Skeletal muscle tissue (tissue), 3 donors: ENCODE measurements at regions not wholly inside any gene's neighbourhood (a gene's known extent, or its start where the extent isn't known, plus 50 kb on each side); places are given as distances from the start of the nearest gene placed in this dataset.

Experiments used
- H3K27ac ChIP-seq: one replicate; pipeline ENCODE4 v1.7.0; 2013; ENCODE audit warnings: mild to moderate bottlenecking, low read depth, low read length, inconsistent platforms
- H3K27me3 ChIP-seq, 3 donors: one replicate each; pipeline ENCODE4 v1.7.0; 2013; ENCODE audit warnings: low read length in 3 of 3; ENCODE audit not compliant: control insufficient read depth in 3 of 3, insufficient read depth in 3 of 3
- H3K36me3 ChIP-seq, 3 donors: one replicate each; pipeline ENCODE4 v1.7.0; 2013; ENCODE audit warnings: low read length in 3 of 3; ENCODE audit not compliant: control insufficient read depth in 3 of 3, insufficient read depth in 3 of 3
- H3K4me1 ChIP-seq, 3 donors: one replicate each; pipeline ENCODE4 v1.7.0; 2013; ENCODE audit warnings: low read length in 3 of 3, mild to moderate bottlenecking in 3 of 3; ENCODE audit not compliant: control insufficient read depth in 3 of 3, insufficient read depth in 3 of 3
- H3K4me3 ChIP-seq, 3 donors: one replicate each; pipeline ENCODE4 v1.7.0; 2013; ENCODE audit warnings: low read length in 3 of 3
- H3K9ac ChIP-seq, 3 donors: one replicate each; pipeline ENCODE4 v1.7.0; 2013; ENCODE audit warnings: low read length in 3 of 3, mild to moderate bottlenecking in 3 of 3, moderate library complexity in 2 of 3, low read depth in 1 of 3
- H3K9me3 ChIP-seq, 3 donors: one replicate each; pipeline ENCODE4 v1.7.0; 2013; ENCODE audit warnings: low read length in 3 of 3; ENCODE audit not compliant: control insufficient read depth in 3 of 3
- donor health status: Osteomylitis.

DNA sequence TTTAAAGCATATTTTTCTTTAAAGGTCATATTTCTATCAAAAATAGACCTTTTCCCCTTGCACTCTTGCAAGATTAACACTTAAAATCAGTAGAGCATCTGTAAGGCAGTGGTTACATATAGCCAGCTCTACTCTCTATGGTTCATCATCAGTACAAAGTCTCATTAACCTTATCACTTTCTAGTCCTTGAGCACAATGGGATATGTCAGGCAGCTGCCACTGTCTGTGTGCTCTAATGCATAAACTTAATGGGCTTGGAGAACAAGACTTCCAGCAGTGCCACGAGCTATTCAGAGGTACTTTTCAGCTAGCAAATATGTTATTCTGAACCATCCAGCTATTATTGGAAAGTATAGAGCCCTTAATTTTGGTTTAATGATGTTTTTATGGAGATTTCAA is 393.7 kb downstream of the GASK1B start:
- Histone ChIP-seq H3K4me3 (no peak overlapping the region), H3K4me1 (no peaks in the 10 kb centered on the region), H3K27ac (no peak overlapping the region), H3K36me3 (no peaks in the 10 kb centered on the region), H3K9me3 (no peaks in the 10 kb centered on the region), H3K27me3 (no peaks in the 10 kb centered on the region), H3K9ac (no peak overlapping the region)

DNA sequence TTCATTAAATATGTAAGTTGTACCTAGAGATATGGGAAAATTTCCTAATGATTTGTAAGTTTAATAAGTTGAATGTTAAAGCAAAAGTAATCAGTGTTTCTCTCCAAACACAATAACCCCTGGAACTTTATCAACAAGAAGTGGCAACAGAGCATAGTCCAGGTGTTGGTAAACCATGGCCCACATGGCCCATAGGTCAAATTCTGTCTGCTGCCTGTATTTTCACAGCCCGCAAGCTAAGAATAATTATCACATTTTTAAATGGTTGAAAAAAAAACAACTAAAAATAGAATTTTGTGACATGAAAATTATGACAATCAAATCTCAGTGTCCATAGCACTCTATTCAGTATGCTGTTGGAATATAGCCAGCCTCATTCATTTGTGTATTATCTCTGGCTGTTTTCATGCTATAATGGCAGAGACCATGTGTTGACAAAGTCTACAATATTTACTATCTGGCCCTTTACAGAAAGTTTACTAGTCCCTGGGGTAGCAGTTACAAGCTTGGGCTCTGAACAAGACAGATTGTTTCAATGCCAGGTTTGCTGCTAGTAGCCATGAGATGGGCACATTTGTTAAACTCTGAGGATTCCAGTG is 395.8 kb downstream of the GASK1B start:
- Histone ChIP-seq H3K9me3 (no peaks in the 10 kb centered on the region), H3K4me3 (no peak overlapping the region), H3K4me1 (no peaks in the 10 kb centered on the region), H3K36me3 (no peaks in the 10 kb centered on the region), H3K27ac (no peak overlapping the region), H3K9ac (no peak overlapping the region), H3K27me3 (no peaks in the 10 kb centered on the region)

DNA sequence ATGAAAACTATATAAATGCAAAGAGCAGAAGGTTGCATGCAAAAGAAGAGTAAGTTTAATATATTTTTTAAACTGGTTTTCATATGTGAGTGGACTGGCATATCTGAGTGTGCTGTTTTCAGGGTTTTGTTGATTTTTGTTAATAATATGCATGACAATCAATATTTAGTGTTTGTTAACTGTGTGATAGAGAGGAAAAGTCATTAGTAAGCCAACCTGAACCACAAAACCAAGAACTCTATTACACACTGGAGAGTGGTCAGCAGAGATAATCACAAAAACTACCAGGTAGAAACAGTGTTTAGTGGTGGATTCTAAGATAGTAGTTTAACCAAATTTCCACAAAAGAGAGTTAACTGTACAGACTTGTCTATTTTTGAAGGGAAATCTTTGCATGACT is 396.9 kb downstream of the GASK1B start:
- no peak overlapping the region for H3K9ac ChIP-seq
- no peaks in the 10 kb centered on the region for H3K9me3 ChIP-seq
- no peak overlapping the region for H3K27ac ChIP-seq
- no peaks in the 10 kb centered on the region for H3K27me3 ChIP-seq
- no peaks in the 10 kb centered on the region for H3K36me3 ChIP-seq
- H3K4me1 ChIP-seq: no peaks in the 10 kb centered on the region
- H3K4me3 ChIP-seq: no peak overlapping the region

DNA sequence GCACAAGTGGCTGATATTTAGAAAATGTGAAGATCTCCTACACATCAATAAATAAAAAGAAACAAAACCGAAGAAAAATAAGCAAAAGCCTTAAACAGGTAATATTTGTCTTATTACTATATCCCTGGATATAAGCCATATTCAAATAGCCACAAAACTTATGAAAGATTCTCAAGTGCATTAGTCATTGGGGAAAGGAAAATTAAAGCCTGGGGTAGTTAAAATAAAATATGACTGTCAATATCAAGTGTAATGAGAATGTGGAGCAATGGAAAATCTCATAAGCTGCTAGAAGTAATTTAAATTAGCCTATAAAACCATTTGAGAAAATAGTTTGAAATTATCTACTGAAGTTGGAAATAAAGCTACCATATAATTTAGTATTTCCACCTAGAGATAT is 399.9 kb downstream of the GASK1B start:
- Histone ChIP-seq H3K36me3 (no peaks in the 10 kb centered on the region), H3K9me3 (no peaks in the 10 kb centered on the region), H3K4me3 (no peak overlapping the region)

DNA sequence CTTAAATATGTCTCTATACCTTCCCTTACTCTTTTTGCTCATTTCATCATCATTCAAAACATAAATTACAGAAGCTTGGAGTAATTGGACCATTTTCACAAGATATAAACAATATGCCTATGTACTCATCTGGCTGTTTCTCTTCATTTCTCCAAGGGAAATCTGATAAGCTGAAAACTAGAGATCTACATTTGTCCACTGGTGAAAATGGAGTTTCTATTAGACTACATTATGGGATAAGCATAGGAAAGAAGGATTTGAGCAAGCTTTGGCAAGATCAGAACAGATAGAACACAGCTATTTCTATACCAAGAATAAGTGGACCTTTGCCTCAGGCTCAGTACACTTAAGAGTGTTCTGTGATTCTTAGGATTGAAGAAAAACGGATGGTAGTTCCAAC is 404.4 kb downstream of the GASK1B start:
- Histone ChIP-seq H3K27ac (no peak overlapping the region), H3K4me1 (no peaks in the 10 kb centered on the region), H3K9me3 (no peaks in the 10 kb centered on the region), H3K36me3 (no peaks in the 10 kb centered on the region), H3K9ac (no peak overlapping the region), H3K27me3 (no peaks in the 10 kb centered on the region), H3K4me3 (no peak overlapping the region)

More for the DNA sequence above, 399.9 kb downstream of the GASK1B start:
- H3K27ac ChIP-seq: no peak overlapping the region
- H3K4me1 ChIP-seq: no peaks in the 10 kb centered on the region
- no peak overlapping the region for H3K9ac ChIP-seq
- H3K27me3 ChIP-seq: no peaks in the 10 kb centered on the region

DNA sequence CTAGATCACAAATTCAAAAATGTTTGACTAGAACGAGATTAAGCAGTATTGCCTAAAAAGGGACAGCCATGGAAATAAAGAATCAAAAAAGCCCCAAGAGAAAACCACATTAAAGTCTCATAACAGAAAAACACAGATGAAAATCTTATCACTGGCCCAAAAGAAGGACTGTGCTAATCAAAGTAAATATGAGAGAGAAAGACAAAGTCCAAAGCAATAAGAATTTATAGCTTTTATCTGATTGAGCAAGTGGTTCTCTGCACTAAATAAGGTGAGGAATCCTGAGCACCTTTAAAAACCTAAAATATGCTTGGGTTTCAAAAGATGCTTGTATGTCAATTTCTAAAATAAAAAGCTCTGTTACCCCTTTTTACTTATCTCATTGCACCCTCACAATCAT is 409.3 kb downstream of the GASK1B start:
- H3K9ac ChIP-seq: no peak overlapping the region
- H3K4me3 ChIP-seq: no peak overlapping the region
- no peaks in the 10 kb centered on the region for H3K9me3 ChIP-seq
- H3K36me3 ChIP-seq: no peaks in the 10 kb centered on the region
- no peaks in the 10 kb centered on the region for H3K4me1 ChIP-seq
- no peaks in the 10 kb centered on the region for H3K27me3 ChIP-seq
- H3K27ac ChIP-seq: no peak overlapping the region

DNA sequence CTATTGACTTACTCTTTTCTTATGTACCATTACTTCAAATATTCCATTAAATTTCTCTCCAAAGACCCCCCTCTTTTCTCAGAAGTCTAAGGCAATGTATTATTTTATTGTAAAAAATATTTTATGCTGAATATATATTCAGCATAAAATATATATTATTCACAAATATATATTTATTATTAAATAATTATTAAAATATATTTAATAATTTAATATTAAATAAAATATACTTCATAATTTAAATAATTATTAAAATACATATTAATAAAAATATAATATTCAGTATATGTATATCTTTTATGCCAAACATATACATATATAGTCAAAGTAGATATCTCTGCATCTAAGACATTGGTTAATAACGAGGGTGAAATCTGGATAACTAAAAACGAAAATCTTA is 418.4 kb downstream of the GASK1B start:
- H3K27me3 ChIP-seq: no peaks in the 10 kb centered on the region
- no peak overlapping the region for H3K4me3 ChIP-seq
- H3K36me3 ChIP-seq: no peaks in the 10 kb centered on the region
- H3K27ac ChIP-seq: no peak overlapping the region
- no peaks in the 10 kb centered on the region for H3K9me3 ChIP-seq
- no peaks in the 10 kb centered on the region for H3K4me1 ChIP-seq
- H3K9ac ChIP-seq: no peak overlapping the region

DNA sequence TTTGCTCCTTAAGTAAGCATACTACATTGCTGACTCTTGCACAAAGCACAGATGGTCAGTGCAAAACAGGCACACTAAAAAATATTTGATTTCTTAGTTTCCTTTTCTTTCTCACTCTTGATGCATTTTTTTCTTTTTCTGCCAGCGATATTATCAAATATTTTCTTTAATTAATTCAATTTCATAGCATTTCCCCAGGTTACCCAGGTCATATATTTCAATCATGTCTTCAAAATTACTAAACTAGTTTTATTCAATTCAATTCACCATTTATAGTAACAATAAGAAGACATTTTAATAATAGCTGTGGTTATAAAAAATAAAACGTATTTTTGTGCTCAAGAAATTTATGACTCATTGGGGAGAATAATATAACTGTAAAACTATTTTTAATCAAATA is 421.2 kb downstream of the GASK1B start:
- Histone ChIP-seq H3K27ac (no peak overlapping the region), H3K9ac (no peak overlapping the region), H3K36me3 (no peaks in the 10 kb centered on the region), H3K4me3 (no peak overlapping the region), H3K27me3 (no peaks in the 10 kb centered on the region), H3K4me1 (no peaks in the 10 kb centered on the region), H3K9me3 (no peaks in the 10 kb centered on the region)

DNA sequence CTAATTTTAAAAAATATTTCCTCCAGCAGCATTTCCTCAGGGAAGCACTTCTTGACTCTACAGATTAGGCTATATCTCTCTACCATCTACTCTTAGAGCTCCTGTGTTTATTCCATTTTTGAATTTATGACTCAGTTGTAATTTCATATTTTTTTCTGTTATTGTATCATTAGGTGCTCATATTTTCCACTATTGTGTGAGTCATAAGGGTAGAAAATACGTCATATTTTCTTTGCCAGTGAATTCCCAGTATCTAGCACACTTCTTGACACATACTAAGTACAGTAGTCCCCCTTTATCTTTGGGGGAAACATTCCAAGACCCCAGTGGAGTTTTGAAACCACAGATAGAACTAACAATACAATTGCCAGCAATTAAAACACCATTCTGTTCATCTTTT is 431.2 kb downstream of the GASK1B start:
- H3K9ac ChIP-seq: no peak overlapping the region
- H3K9me3 ChIP-seq: no peaks in the 10 kb centered on the region
- H3K27me3 ChIP-seq: no peaks in the 10 kb centered on the region
- no peaks in the 10 kb centered on the region for H3K36me3 ChIP-seq
- H3K4me3 ChIP-seq: no peak overlapping the region
- H3K4me1 ChIP-seq: no peaks in the 10 kb centered on the region
- H3K27ac ChIP-seq: no peak overlapping the region

DNA sequence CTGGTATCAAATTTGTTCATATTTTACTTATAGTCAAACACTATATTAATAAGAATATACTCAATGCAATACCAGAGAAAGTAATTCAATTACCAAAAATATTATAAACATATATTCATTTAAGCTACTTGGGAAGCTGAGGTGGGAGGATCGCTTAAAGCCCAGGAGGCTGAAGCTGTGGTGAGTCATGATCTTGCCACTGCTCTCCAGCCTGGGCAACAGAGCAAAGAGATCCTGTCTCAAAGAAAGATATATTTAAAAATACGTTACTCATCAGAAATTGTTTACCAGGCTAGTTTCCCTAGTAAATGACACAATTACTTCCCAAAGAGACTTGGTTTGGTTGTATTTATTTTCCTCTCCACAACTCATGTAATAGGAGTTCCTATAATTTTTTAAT is 433.6 kb downstream of the GASK1B start:
- Histone ChIP-seq H3K9me3 (no peaks in the 10 kb centered on the region), H3K9ac (no peak overlapping the region), H3K27ac (no peak overlapping the region), H3K27me3 (no peaks in the 10 kb centered on the region), H3K4me3 (no peak overlapping the region), H3K36me3 (no peaks in the 10 kb centered on the region), H3K4me1 (no peaks in the 10 kb centered on the region)

DNA sequence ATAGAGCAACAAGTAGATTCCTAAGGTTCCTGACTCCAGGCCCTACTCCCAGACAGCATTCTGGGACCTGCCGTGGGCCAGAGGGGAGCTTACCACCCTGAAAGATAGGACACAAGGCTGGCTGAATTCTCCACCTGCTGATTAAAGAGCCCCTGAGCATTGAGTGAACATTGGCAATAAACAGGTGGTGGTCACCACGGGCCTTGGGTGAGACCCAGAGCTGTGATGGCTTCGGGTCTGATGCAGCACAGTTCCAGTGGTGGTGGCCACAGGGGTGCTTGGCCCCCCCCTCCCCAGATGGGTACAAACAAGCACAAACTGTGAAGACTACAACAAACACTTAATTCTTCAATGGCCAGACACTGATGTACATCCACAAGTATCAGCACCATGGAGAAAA is 444.6 kb downstream of the GASK1B start:
- Histone ChIP-seq H3K4me3 (no peak overlapping the region), H3K4me1 (no peaks in the 10 kb centered on the region), H3K36me3 (no peaks in the 10 kb centered on the region), H3K9me3 (no peaks in the 10 kb centered on the region), H3K27ac (no peak overlapping the region), H3K27me3 (no peaks in the 10 kb centered on the region), H3K9ac (no peak overlapping the region)
